ENCODE measurements at regions not wholly inside any gene's neighbourhood (a gene's known extent, or its start where the extent isn't known, plus 50 kb on each side); places are given as distances from the start of the nearest gene placed in this dataset.

- no peak for DNase-seq
These were observed 109.3 kb downstream of the EN1 start for GRCh38 chr2:118738106-118738505.

GRCh38 chr2:118737684-118738083 lies 109.8 kb downstream of the EN1 start:
- no peak for DNase-seq

- no peak for DNase-seq
These were observed 115.0 kb downstream of the EN1 start for GRCh38 chr2:118732432-118732831.

GRCh38 chr2:118731413-118731812 lies 116.0 kb downstream of the EN1 start:
- DNase-seq = no peak

GRCh38 chr2:118730405-118730804 lies 117.0 kb downstream of the EN1 start:
- DNase-seq = no peak

GRCh38 chr2:118729760-118730159 lies 117.7 kb downstream of the EN1 start:
- no peak for DNase-seq

GRCh38 chr2:118728984-118729383 lies 118.5 kb downstream of the EN1 start:
- DNase-seq = no peak

- DNase-seq = no peak
These were observed 120.6 kb downstream of the EN1 start for GRCh38 chr2:118726821-118727220.

- no peak for DNase-seq
These were observed 124.1 kb downstream of the EN1 start for GRCh38 chr2:118723394-118723793.

GRCh38 chr2:118722976-118723375 lies 124.5 kb downstream of the EN1 start:
- DNase-seq = no peak

- DNase-seq = no peak
These were observed 125.5 kb downstream of the EN1 start for GRCh38 chr2:118721817-118722551.

- DNase-seq = no peak
These were observed 126.6 kb downstream of the EN1 start for GRCh38 chr2:118720866-118721265.

GRCh38 chr2:118718921-118719320 lies 128.5 kb downstream of the EN1 start:
- DNase-seq = no peak

- DNase-seq = no peak
These were observed 131.3 kb downstream of the EN1 start for GRCh38 chr2:118716102-118716501.

GRCh38 chr2:118714118-118714517 lies 133.3 kb downstream of the EN1 start:
- DNase-seq = no peak

- DNase-seq = no peak
These were observed 135.8 kb downstream of the EN1 start for GRCh38 chr2:118711603-118712002.

- no peak for DNase-seq
These were observed 137.0 kb downstream of the EN1 start for GRCh38 chr2:118710481-118710880.

- DNase-seq = no peak
These were observed 137.7 kb downstream of the EN1 start for GRCh38 chr2:118709786-118710185.

GRCh38 chr2:118706844-118707243 lies 140.6 kb downstream of the EN1 start:
- DNase-seq = no peak

GRCh38 chr2:118706371-118706770 lies 141.1 kb downstream of the EN1 start:
- DNase-seq = no peak

GRCh38 chr2:118705032-118705431 lies 142.4 kb downstream of the EN1 start:
- DNase-seq = no peak

GRCh38 chr2:118699447-118700175 lies 147.8 kb downstream of the EN1 start:
- DNase-seq = no peak

GRCh38 chr2:118698564-118698963 lies 148.9 kb downstream of the EN1 start:
- DNase-seq = no peak

GRCh38 chr2:118697781-118698180 lies 149.7 kb downstream of the EN1 start:
- no peak for DNase-seq

All from NCI-H2081 treated with DMSO at 0.1 percent for 48 hours (cell line).